ENCODE measurements at regions not wholly inside any gene's neighbourhood (a gene's known extent, or its start where the extent isn't known, plus 50 kb on each side); places are given as distances from the start of the nearest gene placed in this dataset.
A peak's percentile ranks its signal among the peaks of the same experiment; 100 is the strongest.
"Not testable (repeated sequence)": the region's sequence is repeated elsewhere in the genome, so short reads cannot be mapped to it uniquely, and the experiment has no call there.

DNA sequence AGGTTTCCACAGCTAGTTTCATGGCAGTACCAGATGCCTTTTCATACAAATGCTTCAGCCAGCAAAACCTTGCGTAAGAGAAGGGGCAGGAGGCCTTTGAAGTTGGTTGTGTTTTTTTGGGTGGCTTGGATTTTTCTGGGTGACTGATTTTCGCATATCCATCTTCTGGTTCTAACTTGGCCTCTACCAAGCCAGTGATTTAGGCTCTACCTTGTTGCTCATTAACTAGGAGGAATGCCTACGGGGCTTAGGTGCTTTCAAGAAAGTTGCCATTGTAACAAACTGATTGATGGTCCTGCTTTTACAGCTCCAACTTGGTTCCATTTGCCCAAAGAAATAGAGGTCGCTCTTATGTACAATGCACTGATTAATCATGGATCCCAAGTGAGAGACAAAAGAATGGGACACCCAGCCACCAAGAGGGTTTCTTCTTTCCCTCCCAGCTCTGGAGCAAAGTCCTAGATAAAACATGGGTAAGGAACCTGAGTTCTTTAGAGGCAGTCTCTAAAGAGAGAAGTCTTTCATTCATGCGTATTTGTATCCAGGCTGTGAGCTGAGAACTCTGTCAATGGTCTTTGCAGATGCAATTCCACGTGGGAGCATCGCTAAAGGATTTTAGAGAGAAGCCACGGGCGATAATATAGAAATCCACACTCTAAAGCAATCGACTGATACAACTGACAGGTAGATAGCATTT lies 92.1 kb upstream of the FGFR2 start:
- in situ Hi-C loops (cut with MboI; ENCODE audit: low pct_unique_long_range_greater_than_20kb, low sequenced_read_pairs): no loop called here
- DNase-seq: no peak

DNA sequence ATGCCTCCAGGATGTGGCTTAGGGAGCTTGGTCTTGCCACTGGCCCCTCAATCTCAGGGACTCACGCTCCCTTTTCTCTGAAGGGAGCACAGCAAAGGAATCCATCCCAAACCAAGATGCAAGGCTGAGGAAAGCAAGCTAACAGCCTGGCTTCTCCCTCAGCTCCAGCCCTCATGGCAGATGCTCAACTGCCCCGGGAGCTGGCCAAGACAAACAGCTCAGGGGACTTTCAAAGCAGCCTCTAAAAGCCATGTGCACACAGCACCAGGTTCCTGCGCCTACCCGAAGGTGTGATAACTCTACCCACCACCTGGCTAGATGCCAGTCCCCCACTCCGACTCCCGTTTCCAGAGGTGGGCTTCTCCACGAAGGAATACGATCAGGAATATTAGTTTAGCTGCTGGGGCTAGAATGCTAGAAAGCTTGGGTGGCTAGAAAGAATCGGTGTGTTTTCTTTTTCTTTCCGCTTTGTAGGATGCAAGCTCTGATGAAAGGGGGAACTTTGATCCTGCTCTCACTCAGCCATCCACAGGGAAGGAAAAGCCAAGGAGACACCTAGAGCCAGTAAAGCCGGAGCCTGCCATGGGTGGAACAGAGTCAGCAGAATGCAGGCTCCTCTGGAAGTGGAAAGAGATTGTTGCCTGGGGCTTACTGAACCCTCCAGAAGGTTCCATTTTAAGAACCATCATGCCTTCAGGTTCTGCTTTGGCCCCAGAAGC lies 89.0 kb upstream of the FGFR2 start:
- in situ Hi-C loops (cut with MboI; ENCODE audit: low pct_unique_long_range_greater_than_20kb, low sequenced_read_pairs): no loop called here

DNA sequence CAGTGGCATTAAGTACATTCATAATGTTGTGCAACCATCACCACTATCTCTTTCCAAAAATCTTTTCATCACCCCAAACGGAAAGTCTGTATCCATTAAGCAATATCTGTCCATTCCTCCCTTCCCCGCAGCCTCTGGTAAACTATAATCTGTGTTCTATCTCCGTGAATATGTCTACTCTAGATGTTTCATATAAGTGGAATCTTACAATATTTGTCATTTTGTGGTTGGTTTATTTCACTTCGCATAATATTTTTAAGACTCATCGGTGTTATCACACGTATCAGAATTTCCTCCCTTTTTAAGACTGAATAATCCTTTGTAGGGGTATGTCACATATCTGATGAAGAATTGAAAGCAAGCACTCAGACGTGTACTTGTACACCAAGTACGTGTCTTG lies 86.0 kb upstream of the FGFR2 start:
- in situ Hi-C loops (cut with MboI; ENCODE audit: low pct_unique_long_range_greater_than_20kb, low sequenced_read_pairs): no loop called here
- peak; percentile 4 for DNase-seq

More for the DNA sequence above, 89.0 kb upstream of the FGFR2 start:
- DNase-seq: no peak

DNA sequence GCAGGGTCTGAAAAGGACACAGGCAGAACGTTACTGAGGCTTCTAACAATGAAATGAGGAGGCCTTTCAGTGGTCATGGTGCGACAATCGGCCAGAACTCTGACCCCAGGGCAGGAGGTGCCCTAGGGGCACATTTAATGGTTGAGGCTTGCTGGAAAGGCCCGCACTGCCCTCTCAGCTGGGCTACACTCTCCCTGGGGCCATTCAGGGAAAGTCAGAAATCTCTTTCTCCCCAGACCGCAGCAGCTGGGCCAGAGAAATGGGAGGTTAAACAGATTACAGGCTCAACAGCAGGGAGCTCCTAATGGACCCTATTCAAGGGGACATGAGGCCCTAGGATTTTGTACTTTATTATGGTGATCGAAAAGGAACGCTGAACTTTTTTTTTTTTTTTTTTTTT lies 85.6 kb upstream of the FGFR2 start:
- in situ Hi-C loops (cut with MboI; ENCODE audit: low pct_unique_long_range_greater_than_20kb, low sequenced_read_pairs): no loop called here
- no peak for DNase-seq

DNA sequence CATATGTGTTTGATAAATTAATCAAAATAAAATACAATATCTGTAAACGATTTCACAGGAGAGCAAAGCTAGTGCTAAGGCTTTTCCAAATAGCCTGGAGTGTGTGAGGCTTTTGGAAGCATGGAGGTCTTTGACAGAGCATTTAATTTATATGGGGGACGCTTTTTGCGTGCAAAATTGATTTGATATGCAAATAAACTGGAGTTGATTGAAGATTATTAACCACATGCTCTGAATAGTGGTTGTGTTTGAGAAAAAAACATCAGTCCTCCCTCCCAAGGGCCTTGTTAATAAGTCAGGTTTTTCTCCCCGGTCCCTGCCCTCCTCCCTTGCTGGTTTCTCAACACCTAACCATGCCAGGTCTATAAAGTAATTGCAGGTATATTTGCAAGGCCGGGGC lies 85.1 kb upstream of the FGFR2 start:
- no peak for DNase-seq
- in situ Hi-C loops (cut with MboI; ENCODE audit: low pct_unique_long_range_greater_than_20kb, low sequenced_read_pairs): no loop called here

DNA sequence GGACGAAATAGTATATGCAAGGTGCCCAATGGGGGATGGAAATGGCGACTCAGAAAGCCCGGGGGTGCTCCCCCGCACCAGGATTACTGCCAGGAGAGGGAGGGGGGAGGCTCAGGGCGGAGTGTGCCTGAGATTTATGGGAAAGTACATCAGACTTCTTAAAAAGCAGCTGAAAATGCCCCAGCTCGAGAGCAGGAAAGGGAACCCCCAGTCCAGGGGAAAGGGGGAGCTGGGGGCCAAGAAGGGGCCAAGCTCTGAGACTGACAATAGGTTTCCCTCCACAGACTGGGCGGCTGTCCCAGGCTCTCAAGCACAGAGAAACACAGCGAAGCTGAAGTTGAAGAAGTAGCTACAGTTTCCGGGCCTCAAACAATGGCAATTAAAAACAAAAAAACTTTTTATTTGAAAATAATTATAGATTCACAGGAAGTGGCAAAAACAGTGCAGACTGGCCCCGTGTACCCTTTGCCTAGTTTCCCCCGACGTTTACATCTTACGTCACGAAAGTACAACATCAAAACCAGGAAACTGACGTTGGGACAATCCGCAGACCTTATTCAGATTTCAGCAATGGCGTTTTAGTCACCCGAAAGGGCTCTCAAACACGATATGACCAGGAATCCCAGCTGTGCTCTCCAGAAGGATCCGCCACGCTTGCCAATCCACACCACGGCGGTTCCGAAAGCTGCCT lies 83.9 kb upstream of the FGFR2 start:
- no peak for DNase-seq
- in situ Hi-C loops (cut with MboI; ENCODE audit: low pct_unique_long_range_greater_than_20kb, low sequenced_read_pairs): no loop called here

DNA sequence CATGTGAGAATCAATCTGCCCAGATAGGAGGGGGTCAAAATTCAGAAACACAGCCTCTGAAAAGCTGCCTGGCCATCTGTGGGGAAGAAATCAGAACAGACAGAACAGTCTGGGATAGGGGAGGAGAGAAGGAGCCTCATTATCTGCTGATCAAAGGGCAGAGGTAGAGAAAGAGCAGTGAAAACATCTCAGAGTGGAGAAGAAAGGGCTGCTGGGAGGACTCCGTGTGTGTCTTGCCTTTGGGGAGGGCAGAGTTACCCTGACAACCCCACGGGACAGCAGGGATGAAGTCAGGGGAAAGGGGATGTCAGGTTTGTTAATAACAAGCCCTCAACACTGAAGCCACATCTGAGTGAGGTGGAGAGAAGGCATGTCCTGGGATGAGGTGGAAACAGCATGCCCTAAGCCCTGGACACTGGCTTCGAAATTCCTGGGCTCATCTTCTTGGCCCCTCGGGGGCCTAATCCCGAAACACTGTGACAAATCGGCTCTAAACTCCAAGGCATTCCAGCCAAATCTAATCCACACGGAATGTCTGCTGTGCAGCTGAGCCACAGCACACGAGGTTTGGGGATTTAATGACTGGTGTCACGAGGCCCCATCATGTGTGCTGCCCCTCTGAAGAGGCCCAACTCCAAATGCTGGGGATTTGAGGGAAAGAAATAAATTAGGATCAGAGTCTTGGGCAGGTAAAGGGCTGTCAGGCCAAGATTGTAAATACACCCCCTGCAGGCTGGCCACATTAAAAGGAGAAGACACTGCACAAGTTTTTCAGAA lies 82.8 kb upstream of the FGFR2 start:
- no peak for DNase-seq
- in situ Hi-C loops (cut with MboI; ENCODE audit: low pct_unique_long_range_greater_than_20kb, low sequenced_read_pairs): no loop called here

DNA sequence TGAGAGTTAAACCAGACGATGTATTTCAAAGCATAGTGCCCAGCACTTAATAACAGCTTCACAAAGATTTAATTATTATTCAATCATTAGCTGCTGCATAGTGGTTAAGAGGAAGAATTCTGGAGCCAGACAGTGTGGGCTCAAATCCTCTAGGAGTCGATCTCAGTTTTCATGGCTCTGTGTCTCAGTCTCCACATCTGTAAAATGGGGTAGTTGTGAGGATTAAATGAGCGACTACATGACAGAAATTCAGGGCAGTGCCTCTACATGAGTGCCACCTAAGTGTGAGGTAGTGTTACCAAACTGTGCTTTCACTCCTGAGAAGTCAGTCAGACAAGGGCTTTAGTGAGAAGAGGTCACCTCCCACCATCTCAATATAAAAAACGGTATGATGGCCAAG lies 81.7 kb upstream of the FGFR2 start:
- DNase-seq: no peak
- in situ Hi-C loops (cut with MboI; ENCODE audit: low pct_unique_long_range_greater_than_20kb, low sequenced_read_pairs): no loop called here

- in situ Hi-C loops (cut with MboI; ENCODE audit: low pct_unique_long_range_greater_than_20kb, low sequenced_read_pairs): no loop called here
- DNase-seq: no peak
Measured at GRCh38 chr10:121678631-121679174, 80.5 kb upstream of the FGFR2 start.

- no peak for DNase-seq
- in situ Hi-C loops (cut with MboI; ENCODE audit: low pct_unique_long_range_greater_than_20kb, low sequenced_read_pairs): no loop called here
Measured at GRCh38 chr10:121677880-121678279, 79.6 kb upstream of the FGFR2 start.

DNA sequence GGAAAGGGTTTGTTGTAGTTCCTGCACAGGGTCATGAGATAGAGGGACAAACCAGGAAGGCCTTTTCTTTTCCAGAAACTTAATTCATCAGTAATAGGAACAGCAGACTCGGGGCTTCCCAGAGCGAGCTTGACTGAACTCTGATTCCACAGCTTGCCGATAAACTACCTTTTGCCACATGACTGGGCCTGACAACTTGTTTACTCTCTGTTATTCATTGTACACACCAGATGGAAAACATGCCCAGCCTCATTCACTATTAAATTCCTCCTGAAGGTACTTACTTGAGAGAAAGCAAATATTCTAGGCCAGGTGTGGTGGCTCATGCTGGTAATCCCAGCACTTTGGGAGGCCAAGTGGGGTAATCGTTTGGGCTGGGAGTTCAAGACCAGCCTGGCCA lies 77.1 kb upstream of the FGFR2 start:
- in situ Hi-C loops (cut with MboI; ENCODE audit: low pct_unique_long_range_greater_than_20kb, low sequenced_read_pairs): no loop called here
- no peak for DNase-seq

- in situ Hi-C loops (cut with MboI; ENCODE audit: low pct_unique_long_range_greater_than_20kb, low sequenced_read_pairs): no loop called here
- DNase-seq: no peak
Measured at GRCh38 chr10:121674885-121675284, 76.6 kb upstream of the FGFR2 start.

- DNase-seq: no peak
- in situ Hi-C loops (cut with MboI; ENCODE audit: low pct_unique_long_range_greater_than_20kb, low sequenced_read_pairs): no loop called here
Measured at GRCh38 chr10:121672733-121673132, 74.5 kb upstream of the FGFR2 start.

- in situ Hi-C loops (cut with MboI; ENCODE audit: low pct_unique_long_range_greater_than_20kb, low sequenced_read_pairs): not testable (repeated sequence)
Measured at GRCh38 chr10:121669840-121670239, 71.6 kb upstream of the FGFR2 start.

DNA sequence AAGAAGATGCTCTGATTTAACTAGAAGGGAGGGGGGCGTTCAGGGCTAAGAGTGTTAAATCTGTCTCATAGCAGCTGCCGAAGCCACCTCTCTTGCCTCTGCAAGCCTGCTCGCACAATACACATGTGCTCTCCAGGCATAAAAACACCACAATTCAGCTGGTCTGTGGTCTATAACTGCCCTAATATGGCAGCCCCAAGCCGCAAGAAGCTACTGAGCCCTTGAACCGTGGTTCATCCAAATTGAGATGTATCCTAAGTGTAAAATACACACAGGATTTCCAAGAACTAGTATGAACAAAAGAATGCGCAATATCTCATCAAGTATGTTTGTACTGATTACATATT lies 70.8 kb upstream of the FGFR2 start:
- no peak for DNase-seq
- in situ Hi-C loops (cut with MboI; ENCODE audit: low pct_unique_long_range_greater_than_20kb, low sequenced_read_pairs): no loop called here

More at GRCh38 chr10:121669840-121670239, 71.6 kb upstream of the FGFR2 start:
- DNase-seq: not testable (repeated sequence)

- no peak for DNase-seq
- in situ Hi-C loops (cut with MboI; ENCODE audit: low pct_unique_long_range_greater_than_20kb, low sequenced_read_pairs): no loop called here
Measured at GRCh38 chr10:121668314-121669027, 70.2 kb upstream of the FGFR2 start.

DNA sequence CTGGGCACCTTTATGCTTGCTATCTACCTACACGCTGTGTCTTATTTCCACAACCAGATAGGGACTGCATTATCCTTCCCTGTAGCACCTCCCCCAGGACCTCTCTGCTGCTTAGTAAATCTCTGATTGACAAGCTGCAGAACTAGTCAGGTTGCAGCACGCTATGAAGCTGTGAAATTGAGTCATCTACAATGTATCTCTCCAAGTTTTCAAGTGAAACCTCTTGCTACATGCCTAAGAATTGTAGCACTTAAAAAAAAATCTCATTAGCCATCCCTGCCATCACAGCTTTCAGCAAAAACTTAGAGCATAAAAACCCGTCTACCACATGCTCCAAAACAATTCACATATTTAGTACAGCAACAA lies 69.7 kb upstream of the FGFR2 start:
- no peak for DNase-seq
- in situ Hi-C loops (cut with MboI; ENCODE audit: low pct_unique_long_range_greater_than_20kb, low sequenced_read_pairs): no loop called here

- in situ Hi-C loops (cut with MboI; ENCODE audit: low pct_unique_long_range_greater_than_20kb, low sequenced_read_pairs): no loop called here
- no peak for DNase-seq
Measured at GRCh38 chr10:121665809-121666208, 67.6 kb upstream of the FGFR2 start.

DNA sequence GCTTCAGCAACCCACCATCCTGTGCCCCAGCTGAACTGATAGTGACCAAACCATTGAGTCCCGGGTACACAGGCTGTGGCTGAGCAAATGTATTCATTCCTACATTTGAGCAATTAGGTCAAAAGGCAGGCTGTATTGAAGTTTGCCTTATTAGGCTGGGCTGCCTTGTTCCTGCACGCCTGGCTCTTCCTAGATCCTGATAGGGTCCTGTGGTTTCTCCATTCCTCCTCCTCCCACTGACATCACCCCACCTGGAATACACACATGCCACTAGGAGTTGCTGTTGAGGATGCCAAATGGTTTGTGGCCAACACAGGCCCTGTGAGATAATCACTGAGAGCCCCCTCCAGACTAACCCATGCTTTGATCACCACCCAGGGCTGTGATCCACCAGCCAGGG lies 66.4 kb upstream of the FGFR2 start:
- no peak for DNase-seq
- in situ Hi-C loops (cut with MboI; ENCODE audit: low pct_unique_long_range_greater_than_20kb, low sequenced_read_pairs): no loop called here
